GM20000 (cell line): ENCODE measurements at regions not wholly inside any gene's neighbourhood (a gene's known extent, or its start where the extent isn't known, plus 50 kb on each side); places are given as distances from the start of the nearest gene placed in this dataset.
"Not testable (repeated sequence)": the region's sequence is repeated elsewhere in the genome, so short reads cannot be mapped to it uniquely, and the experiment has no call there.

ENCODE experiments used
- DNase-seq: peaks from one replicate; pipeline ENCODE4 v3.0.0; 2012; ENCODE audit warnings: low spot score
- CTCF ChIP-seq: IDR thresholded peaks from 2 replicates; pipeline ENCODE4 v1.5.1; 2012; ENCODE audit warnings: mild to moderate bottlenecking, control low read depth; ENCODE audit errors: extremely low read depth, missing control alignments

GRCh38 chr15:91369823-91370222 lies 269.8 kb downstream of the SV2B start:
- no peak for TF ChIP-seq CTCF
- DNase-seq, result no peak

- not testable (repeated sequence) for DNase-seq
Measured at GRCh38 chr15:91371345-91371744, 271.3 kb downstream of the SV2B start.

DNA sequence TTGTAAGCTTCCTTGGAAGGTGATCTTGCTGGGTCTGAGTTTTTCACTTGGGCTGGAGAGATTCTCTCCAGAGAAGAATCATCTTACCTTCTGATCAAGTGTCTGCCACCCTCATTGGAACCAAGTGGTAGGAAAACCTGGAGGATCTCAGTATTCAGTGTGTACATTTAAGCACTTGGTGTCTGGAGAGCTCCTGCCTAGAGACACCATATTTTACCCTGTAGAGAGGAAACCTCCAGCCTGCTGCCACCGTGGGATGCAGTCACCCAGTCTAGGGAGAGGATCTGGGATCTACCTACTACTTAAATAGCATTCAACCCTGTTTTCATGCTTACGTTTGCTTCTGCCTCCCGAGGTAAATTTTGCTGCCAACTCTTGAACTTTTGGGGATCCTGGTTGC lies 274.3 kb downstream of the SV2B start:
- TF ChIP-seq CTCF, result no peak
- no peak for DNase-seq

DNA sequence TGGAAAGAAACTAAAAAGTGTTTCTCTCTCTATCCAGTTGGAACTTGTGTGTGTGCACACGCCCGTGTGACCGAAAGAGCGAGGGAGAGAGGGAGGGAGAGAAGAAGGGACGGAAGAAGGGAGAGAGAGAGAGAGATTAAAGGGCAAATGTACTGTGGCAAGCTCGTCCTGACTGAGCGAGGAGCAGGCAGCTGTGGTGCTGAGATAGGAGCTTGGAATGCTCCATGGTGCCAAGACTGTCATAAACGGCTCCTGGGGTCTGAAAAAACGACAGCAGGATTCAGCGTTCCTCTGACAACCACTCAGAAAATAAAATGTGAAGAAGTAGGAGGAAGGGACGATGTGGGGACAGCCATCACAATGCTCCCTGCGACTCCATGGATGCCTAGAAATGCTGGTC lies 276.0 kb downstream of the SV2B start:
- no peak for DNase-seq
- TF ChIP-seq CTCF, result no peak

- no peak for TF ChIP-seq CTCF
- DNase-seq, result no peak
Measured at GRCh38 chr15:91380114-91380513, 280.1 kb downstream of the SV2B start.

DNA sequence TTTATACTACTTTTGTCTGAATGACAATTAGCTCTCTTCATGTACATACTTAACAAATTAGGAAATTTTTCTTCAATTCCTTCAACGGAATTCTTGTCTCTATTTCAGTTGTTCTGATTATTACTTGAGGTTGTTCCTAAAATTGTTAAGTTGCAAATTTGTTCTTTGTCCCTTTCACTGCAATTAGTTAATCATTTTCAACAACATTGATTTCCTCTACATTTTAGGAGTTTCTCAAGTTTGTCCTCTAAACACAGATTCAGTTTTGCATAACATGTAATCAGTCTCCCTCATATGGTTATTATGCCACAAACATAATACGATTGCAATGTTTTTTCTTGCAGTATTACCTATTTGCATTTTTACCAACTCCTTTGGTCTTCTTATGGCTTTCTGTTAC lies 283.5 kb downstream of the SV2B start:
- TF ChIP-seq CTCF, result no peak
- DNase-seq, result no peak

- DNase-seq, result no peak
- no peak for TF ChIP-seq CTCF
Measured at GRCh38 chr15:91384189-91384730, 284.2 kb downstream of the SV2B start.

- TF ChIP-seq CTCF, result no peak
- no peak for DNase-seq
Measured at GRCh38 chr15:91385311-91385710, 285.3 kb downstream of the SV2B start.
